ENCODE measurements at regions not wholly inside any gene's neighbourhood (a gene's known extent, or its start where the extent isn't known, plus 50 kb on each side); places are given as distances from the start of the nearest gene placed in this dataset.

DNA sequence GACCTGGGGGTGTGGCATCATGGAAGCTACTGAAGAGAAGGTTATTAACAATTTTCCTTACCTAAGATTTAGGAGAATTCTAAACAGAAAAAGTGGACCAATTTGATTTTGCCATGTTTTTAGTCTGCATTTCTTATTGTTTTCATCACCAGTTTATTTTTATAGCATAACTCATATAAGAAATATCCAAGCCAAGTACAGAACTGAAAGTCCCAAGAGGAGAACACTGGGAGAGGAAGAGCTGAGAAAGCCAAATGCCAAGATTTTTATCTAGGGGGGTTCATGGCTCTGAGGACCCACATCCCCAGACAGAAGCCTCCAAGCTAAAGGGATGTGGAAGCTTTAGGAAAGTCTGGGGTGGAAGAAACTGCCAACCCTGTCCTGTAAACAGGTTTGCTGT, 109.4 kb upstream of the DUSP10 start:
- no peak for TF ChIP-seq CTCF (IDR thresholded peaks at IDR 0.05; ENCODE audit: low read depth, low read length, missing control alignments)
- H3K4me3 ChIP-seq (replicated peaks; ENCODE audit: low read depth, low read length): no peak overlapping the region
- no peak for DNase-seq (ENCODE audit: extremely low read depth, low read depth)

DNA sequence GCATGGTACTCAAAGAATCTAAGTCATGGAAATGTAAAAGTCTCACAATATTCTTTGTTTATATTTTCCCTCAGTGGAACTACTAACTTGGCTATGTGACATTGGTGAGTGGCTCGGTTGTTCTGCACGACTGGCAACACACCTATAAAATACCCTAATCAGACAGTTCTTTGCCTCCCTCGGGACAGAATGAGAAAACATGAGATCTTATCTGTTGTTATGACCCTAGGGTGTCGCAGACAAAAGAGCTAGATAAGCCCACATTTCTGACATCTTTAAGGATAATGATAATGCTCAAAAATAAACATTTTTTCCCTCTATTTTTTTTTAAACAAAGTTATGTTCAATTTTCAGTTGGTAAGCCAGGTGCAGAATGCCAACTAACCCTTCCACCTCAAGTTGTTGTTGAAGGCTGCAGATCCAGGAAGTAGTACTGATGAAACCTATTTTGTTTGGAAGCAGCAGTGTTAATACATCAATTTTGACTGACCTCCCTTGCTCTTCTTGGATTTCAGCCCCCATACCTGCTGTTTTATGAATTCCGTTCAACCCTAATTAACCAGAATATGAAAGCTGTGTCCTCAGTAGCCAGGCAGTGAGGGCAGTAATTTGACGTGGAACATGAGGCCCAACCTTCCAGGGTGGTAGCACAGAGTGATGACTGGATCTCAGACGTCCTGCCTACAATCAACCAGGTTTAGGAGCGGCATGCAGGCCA, 108.7 kb upstream of the DUSP10 start:
- no peak for TF ChIP-seq CTCF (IDR thresholded peaks at IDR 0.05; ENCODE audit: low read depth, low read length, missing control alignments)
- H3K4me3 ChIP-seq (replicated peaks; ENCODE audit: low read depth, low read length): no peak overlapping the region
- no peak for DNase-seq (ENCODE audit: extremely low read depth, low read depth)

DNA sequence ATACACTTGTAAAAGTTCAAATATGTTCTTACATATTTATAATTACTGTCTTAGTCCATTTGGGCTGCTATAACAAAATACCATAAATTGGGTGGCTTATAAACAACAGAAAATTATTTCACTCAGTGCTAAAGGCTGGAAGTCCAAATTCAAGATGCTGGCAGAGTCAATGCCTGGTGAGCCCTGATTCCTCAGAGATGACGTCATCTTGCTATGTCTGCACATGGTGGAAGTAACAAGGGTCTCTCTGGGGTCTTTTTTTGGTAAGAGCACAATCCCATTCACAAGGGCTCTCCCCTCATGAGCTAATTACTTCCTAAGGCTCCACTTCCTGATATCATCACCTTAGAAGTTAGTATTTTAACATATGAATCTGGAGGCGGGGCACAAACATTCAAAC, 108.0 kb upstream of the DUSP10 start:
- no peak overlapping the region for H3K4me3 ChIP-seq (replicated peaks; ENCODE audit: low read depth, low read length)
- DNase-seq (ENCODE audit: extremely low read depth, low read depth): no peak
- no peak for TF ChIP-seq CTCF (IDR thresholded peaks at IDR 0.05; ENCODE audit: low read depth, low read length, missing control alignments)

GRCh38 chr1:221849110-221849509, 107.2 kb upstream of the DUSP10 start:
- DNase-seq (ENCODE audit: extremely low read depth, low read depth): no peak
- TF ChIP-seq CTCF (IDR thresholded peaks at IDR 0.05; ENCODE audit: low read depth, low read length, missing control alignments): no peak
- H3K4me3 ChIP-seq (replicated peaks; ENCODE audit: low read depth, low read length): no peak overlapping the region

DNA sequence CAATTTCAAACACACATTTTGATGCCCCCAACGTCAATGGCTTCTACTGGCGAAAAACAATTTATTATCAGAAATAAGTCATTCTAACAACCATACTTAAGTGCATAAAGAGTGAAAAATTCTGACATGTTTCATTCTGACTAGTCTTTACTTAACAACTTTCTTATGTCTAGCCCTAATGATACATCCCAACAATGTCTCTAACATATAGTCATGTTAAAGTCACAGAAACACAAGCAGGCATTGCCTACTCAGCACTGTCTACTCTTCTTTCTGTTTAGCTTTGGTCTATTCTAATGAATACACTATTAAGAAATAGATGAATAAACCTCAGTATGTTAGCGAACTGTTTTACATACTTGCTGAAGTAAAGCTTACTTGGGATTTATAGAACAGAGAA, 105.8 kb upstream of the DUSP10 start:
- TF ChIP-seq CTCF (IDR thresholded peaks at IDR 0.05; ENCODE audit: low read depth, low read length, missing control alignments): no peak
- no peak overlapping the region for H3K4me3 ChIP-seq (replicated peaks; ENCODE audit: low read depth, low read length)
- DNase-seq (ENCODE audit: extremely low read depth, low read depth): no peak

DNA sequence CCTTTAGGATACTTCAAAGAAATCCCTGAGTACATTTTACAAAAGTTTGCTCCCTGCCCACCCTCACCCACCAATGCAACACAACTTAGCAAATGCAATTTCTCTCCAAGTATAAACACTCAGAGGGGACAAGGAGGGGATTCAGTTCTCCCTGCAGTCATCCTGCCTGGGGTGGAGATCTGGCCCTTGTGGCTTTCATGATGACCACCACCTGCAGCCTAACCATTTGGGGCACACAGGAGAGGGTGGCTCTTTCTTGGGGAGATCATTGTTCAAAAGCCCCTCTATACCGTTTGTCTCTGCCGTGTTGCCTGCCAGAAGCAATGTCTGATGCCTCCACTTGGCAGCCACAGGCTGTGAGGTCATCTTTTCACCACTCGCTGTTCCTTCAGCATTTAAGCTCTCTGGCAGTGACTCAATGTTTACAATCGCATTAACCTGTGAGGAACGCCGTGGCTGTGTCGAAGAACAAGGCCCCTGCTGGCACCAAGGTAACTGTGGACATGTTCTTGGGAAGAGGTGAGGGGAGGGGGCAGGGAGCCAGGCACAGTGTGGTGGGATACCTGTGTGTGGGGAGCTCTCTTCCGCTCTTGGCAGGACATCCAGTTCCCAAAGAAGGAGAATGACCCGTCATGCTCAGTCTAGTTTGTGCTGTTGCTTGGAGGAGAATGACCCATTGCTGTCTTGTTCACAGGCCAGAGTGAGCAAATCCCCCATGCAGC, 103.9 kb upstream of the DUSP10 start:
- no peak for DNase-seq (ENCODE audit: extremely low read depth, low read depth)
- no peak overlapping the region for H3K4me3 ChIP-seq (replicated peaks; ENCODE audit: low read depth, low read length)
- no peak for TF ChIP-seq CTCF (IDR thresholded peaks at IDR 0.05; ENCODE audit: low read depth, low read length, missing control alignments)

Measured in HFF-Myc (cell line).